Hematopoietic multipotent progenitor cell treated with erythropoietin and hydrocortisone succinate and interleukin-3 and kit ligand, for 15 days (in vitro differentiated cells): ENCODE measurements at regions not wholly inside any gene's neighbourhood (a gene's known extent, or its start where the extent isn't known, plus 50 kb on each side); places are given as distances from the start of the nearest gene placed in this dataset.

Experiments
- DNase-seq: peaks from one replicate; pipeline ENCODE4 v3.0.0-alpha.2; 2015; ENCODE audit warnings: low spot score

GRCh38 chr4:18566970-18567799 lies 545.6 kb upstream of the LCORL start:
- DNase-seq, result no peak

GRCh38 chr4:18559492-18559891 lies 537.9 kb upstream of the LCORL start:
- no peak for DNase-seq

GRCh38 chr4:18556402-18556801 lies 534.8 kb upstream of the LCORL start:
- DNase-seq, result no peak

- no peak for DNase-seq
These were observed 518.8 kb upstream of the LCORL start for GRCh38 chr4:18540349-18540748.

GRCh38 chr4:18538121-18538520 lies 516.6 kb upstream of the LCORL start:
- DNase-seq, result no peak

- DNase-seq, result no peak
These were observed 514.9 kb upstream of the LCORL start for GRCh38 chr4:18536428-18536827.

GRCh38 chr4:18535948-18536347 lies 514.4 kb upstream of the LCORL start:
- no peak for DNase-seq

GRCh38 chr4:18533262-18533775 lies 511.8 kb upstream of the LCORL start:
- DNase-seq, result no peak

- DNase-seq, result no peak
These were observed 510.2 kb upstream of the LCORL start for GRCh38 chr4:18531731-18532130.

GRCh38 chr4:18529482-18529881 lies 507.9 kb upstream of the LCORL start:
- DNase-seq, result no peak

- DNase-seq, result no peak
These were observed 503.1 kb upstream of the LCORL start for GRCh38 chr4:18524667-18525066.

- no peak for DNase-seq
These were observed 496.5 kb upstream of the LCORL start for GRCh38 chr4:18518098-18518497.

GRCh38 chr4:18513861-18514260 lies 492.3 kb upstream of the LCORL start:
- no peak for DNase-seq

GRCh38 chr4:18512718-18513117 lies 491.2 kb upstream of the LCORL start:
- DNase-seq, result no peak

GRCh38 chr4:18511727-18512126 lies 490.2 kb upstream of the LCORL start:
- DNase-seq, result no peak

GRCh38 chr4:18508786-18509185 lies 487.2 kb upstream of the LCORL start:
- no peak for DNase-seq

- DNase-seq, result no peak
These were observed 459.4 kb upstream of the LCORL start for GRCh38 chr4:18480928-18481327.

- no peak for DNase-seq
These were observed 458.8 kb upstream of the LCORL start for GRCh38 chr4:18480342-18480741.

- no peak for DNase-seq
These were observed 458.3 kb upstream of the LCORL start for GRCh38 chr4:18479825-18480224.

GRCh38 chr4:18463987-18464559 lies 442.5 kb upstream of the LCORL start:
- DNase-seq, result no peak

GRCh38 chr4:18458465-18458864 lies 436.9 kb upstream of the LCORL start:
- DNase-seq, result no peak

GRCh38 chr4:18454349-18454748 lies 432.8 kb upstream of the LCORL start:
- no peak for DNase-seq

- no peak for DNase-seq
These were observed 423.6 kb upstream of the LCORL start for GRCh38 chr4:18445110-18445509.

GRCh38 chr4:18444206-18444605 lies 422.7 kb upstream of the LCORL start:
- DNase-seq, result no peak
